Skin epidermis (tissue), 12 donors: ENCODE measurements at regions not wholly inside any gene's neighbourhood (a gene's known extent, or its start where the extent isn't known, plus 50 kb on each side); places are given as distances from the start of the nearest gene placed in this dataset.

Experiments used
- H3K27ac ChIP-seq, 21 experiments: fragments of 200-600 bp; sonication (generic) in 11 of 21; one replicate each; pipeline ENCODE4 v1.5.0; 2020; ENCODE audit warnings: mild to moderate bottlenecking in 3 of 21, inconsistent platforms in 2 of 21, moderate library complexity in 2 of 21
- H3K4me3 ChIP-seq, 7 experiments: fragments of 200-600 bp; sonication (generic) in 2 of 7; one replicate each; pipeline ENCODE4 v1.5.0; 2020; ENCODE audit warnings: inconsistent platforms in 2 of 7, mild to moderate bottlenecking in 2 of 7, moderate library complexity in 1 of 7

DNA sequence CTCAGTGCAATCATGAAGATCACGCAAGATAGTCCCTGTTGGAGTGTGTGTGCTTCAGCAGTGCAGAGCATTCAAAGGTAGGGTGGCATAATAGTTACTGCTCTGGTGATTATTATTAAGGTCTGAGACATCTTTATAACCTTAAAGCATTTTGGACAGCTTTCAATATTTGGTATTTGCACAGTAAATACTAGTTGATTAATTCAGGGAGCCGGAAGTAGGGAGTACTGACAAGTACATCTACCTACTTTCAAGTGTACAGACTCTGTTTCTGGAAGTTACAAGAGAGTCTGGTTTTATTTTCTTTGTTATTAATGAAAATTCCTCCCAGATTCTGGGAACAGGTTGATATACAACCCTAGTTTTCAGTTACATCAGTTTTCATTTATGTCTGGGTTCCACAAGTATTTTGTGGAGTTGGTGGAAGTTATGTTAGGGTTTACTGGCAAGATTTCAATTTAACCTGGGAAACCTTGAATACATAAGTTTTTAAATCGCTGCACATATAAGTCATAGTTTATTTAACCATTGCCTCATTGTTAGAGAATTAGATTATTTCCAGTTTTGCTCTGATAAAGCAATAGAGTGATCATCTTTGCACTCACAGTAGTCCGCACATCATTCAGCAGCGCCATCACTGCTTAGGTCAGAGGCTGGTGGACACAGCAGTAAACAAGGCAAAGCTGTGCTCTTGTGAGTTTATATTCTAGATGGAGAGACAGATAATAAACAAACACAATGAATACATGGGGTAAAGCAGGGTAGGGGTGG lies 366.6 kb downstream of the REEP3 start:
- Histone ChIP-seq H3K27ac (no peak overlapping the region), H3K4me3 (no peak overlapping the region)

DNA sequence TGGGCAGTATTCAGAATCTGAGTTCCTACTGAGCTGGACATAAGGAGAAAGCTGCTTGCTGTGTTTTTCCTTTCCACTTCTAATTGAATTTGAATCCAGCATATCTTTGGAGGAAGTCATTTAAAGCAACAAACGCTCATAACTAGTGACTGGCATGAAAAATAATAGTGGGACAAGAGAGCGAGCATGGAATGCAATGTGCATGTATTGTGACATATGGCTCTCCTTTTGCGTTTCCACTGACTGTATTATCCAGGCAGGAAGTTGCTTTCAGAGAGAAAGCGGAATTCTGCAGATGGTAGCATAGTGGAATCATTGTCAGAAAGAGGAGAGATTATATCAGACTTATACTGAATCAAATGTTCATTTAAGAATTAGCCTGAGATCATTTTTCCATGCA lies 368.6 kb downstream of the REEP3 start:
- no peak overlapping the region for H3K4me3 ChIP-seq
- H3K27ac ChIP-seq, result no peak overlapping the region

- Histone ChIP-seq H3K27ac (no peak overlapping the region), H3K4me3 (no peak overlapping the region)
These were observed 375.8 kb downstream of the REEP3 start for GRCh38 chr10:63896992-63897391.

DNA sequence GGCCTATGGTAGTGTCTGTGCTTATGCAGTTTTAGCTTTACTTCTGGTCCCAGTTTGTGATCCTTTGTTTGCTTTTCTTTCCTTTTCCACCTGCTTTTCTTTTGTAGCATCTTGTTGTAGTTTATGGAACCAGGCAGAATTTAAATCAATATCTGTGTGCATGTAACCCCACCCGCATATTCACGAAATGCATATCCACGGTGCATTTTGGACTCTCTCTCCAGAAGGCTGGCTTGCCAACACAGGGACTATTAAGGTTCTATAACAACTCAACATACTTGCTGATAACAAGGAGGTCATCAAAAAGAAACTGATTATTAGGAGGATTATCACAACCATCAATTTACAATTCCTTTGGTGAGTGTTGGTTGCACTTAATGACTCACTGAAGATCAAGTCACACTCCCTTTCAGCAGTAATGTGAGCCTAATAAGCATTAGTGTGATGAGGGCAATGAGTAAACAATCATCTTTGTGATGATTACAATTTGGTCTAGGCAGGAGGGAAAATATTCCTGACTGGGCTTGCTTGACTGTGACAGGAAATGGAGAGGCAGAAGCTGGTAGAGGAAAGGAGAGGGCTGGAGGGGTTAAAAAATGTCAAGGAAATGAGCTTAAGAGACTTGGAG lies 378.6 kb downstream of the REEP3 start:
- Histone ChIP-seq H3K4me3 (no peak overlapping the region), H3K27ac (no peak overlapping the region)

GRCh38 chr10:63901228-63901627 lies 380.0 kb downstream of the REEP3 start:
- Histone ChIP-seq H3K27ac (no peak overlapping the region), H3K4me3 (no peak overlapping the region)

- Histone ChIP-seq H3K27ac (no peak overlapping the region), H3K4me3 (no peak overlapping the region)
These were observed 380.7 kb downstream of the REEP3 start for GRCh38 chr10:63901881-63902280.

- Histone ChIP-seq H3K27ac (no peak overlapping the region), H3K4me3 (no peak overlapping the region)
These were observed 389.6 kb downstream of the REEP3 start for GRCh38 chr10:63910806-63911205.

- Histone ChIP-seq H3K4me3 (no peak overlapping the region), H3K27ac (no peak overlapping the region)
These were observed 394.0 kb downstream of the REEP3 start for GRCh38 chr10:63915240-63915639.

- Histone ChIP-seq H3K27ac (no peak overlapping the region), H3K4me3 (no peak overlapping the region)
These were observed 396.2 kb downstream of the REEP3 start for GRCh38 chr10:63917363-63917762.

- no peak overlapping the region for H3K27ac ChIP-seq
- no peak overlapping the region for H3K4me3 ChIP-seq
These were observed 398.5 kb downstream of the REEP3 start for GRCh38 chr10:63919575-63920279.

GRCh38 chr10:63920926-63921325 lies 399.7 kb downstream of the REEP3 start:
- H3K4me3 ChIP-seq, result no peak overlapping the region
- no peak overlapping the region for H3K27ac ChIP-seq

DNA sequence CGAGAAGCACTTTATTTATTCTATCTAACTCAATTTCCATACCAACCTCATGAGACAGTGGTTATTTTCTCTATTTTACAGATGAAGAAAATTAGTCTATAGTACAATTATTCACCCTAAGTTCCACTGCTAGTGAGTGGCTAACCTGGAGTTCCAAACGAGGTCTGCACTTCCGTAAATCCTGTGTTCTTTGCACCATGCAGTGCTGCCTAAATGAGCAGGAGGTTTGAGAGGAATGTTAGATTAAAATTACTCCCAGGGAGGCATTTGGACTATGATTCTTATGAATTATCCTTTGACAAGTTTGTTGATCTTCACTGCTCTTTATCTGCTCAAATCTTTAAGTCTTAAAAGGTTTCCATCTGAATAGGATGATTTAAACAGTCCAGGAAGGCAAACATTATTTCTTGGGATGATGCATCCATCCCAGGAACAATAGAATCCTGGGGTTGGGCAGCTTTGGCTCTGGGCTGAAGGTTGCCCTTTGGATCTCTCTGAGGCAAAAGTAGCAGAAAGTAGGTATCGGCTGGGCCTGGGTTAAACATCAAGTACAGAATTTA lies 400.8 kb downstream of the REEP3 start:
- H3K4me3 ChIP-seq, result no peak overlapping the region
- no peak overlapping the region for H3K27ac ChIP-seq

DNA sequence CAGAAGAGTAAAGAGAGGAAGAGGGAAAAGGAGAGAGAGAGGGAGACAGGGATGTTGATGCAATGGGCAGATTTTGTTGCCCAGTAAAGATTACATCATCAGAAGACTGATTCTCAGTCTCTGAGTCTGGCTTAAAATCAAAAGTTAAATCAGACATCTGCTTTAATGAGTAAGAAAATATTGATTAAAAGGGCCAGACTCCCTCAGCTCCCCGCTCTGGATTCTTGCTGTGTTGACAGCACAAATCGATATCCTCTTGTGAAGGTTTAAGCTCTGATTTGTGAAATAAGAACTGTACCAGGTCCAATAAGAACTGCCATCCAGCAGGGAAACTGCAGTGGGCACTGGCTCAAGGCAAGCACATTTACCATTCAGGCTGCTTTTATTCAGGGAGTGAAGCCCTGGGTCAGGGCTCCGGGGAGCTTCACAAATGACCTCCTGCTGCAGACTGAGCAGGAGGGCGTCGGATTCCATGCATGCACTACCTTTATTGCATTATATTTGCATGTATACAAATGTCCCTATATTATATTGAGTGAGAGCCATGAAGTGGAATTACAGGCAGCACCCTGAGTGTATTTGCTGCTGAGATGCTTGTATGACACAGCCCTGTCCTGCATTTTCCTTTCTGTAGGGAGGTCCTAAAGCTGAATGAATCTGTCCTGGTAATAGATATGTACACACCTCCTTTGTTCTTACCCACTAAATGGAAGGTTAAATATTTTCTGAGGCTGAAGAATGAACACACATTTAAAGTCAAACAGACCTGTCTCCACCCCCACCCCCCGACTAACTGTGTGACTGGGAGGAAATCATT lies 401.5 kb downstream of the REEP3 start:
- Histone ChIP-seq H3K27ac (no peak overlapping the region), H3K4me3 (no peak overlapping the region)

DNA sequence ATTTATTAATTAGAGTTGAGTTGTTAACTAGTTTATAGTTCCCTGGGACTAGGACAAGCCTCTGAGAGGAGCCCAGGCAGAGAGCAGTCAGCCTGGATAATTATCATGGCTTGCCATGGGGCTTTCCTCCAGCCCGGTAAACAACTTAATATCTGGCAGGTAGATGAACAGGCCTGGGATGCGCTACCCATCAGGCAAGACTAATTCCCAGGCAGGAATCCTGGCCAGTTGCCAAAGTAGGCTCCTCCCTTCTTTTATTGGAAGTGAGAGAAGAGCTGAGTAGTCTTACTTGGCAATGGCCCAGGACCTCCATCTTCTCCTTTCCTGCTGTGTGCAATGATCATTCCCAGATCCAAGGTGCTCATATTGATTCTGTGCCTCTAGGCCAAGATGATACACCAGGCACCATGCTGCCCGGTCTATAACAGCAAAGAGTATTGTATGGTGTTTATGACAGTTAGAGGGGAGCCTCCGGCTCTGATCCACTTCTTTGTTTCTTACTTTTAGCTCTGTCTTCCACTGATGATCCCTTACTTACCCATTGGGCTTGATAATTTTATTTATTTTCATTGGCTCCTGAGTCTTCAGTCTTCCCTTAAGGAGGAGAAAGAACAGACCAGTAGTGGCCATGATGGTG lies 408.7 kb downstream of the REEP3 start:
- Histone ChIP-seq H3K4me3 (no peak overlapping the region), H3K27ac (no peak overlapping the region)

DNA sequence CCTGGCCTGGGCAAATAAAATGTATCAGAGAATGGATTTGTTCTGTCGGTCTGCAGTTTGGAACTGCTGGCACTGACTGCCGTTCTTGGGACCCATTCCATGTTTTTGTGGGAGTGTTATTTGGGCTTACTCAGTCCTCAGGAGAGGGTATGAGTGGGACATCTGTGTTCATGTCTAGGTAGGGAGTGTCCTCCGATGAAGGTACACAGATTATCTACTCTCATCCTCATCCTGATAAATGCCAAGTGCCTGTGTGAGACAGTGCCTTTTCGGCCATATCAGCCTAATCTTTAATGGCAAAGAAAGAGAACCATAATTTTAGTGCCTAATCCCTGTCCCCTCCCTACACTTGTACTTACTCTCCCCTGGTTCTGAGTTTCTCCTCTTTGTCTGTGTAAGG lies 409.4 kb downstream of the REEP3 start:
- H3K27ac ChIP-seq, result no peak overlapping the region

DNA sequence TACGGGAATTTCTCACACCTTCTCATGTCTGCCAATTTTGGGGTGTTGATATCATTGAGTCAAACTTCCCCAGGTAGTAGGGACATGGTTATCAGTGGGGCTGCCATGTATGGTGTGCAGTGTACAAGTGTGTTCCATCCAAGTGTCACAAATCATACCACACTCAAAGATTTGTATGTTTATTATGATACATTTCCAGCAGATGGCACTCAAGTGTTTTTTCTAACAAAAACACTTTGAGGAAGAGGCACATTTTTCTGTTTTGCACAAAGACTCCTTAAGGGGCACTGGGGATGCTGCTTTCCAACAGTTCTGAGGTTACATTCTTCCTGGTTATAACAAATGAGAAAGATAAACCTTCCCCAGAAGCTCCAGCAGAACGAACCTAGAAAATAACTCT lies 414.5 kb downstream of the REEP3 start:
- Histone ChIP-seq H3K4me3 (no peak overlapping the region), H3K27ac (no peak overlapping the region)

More for the DNA sequence above, 409.4 kb downstream of the REEP3 start:
- H3K4me3 ChIP-seq, result no peak overlapping the region

DNA sequence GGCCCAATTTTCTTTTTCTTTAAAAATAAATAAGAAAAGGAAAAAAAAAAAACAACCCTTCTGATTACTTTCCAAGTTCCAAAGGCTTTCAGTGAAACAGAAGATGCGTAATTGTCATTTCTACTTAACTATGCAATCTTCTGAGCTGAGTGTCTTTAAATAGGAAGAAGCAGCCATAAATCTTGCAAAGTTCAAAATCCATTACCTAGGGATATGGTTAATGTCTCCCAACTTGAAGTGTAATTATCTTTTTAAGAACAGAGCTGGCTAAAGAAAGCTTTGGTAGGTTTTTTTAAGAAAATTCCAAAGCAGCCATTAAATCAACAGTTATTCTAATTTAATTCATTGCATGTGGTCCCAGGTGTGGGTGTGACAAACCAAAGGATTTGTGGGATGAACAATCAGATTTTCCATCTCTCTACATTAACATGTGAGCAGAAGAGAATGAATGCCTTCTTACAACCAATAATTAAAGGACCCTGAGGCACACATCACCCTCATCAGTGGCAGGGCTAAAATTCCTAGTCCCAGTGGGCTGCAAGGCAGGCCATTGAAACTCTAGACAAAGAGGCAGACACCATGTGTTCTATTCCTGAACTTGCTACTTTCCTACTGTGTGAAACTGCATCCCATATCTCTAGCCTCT lies 419.2 kb downstream of the REEP3 start:
- H3K4me3 ChIP-seq, result no peak overlapping the region
- H3K27ac ChIP-seq, result no peak overlapping the region

GRCh38 chr10:63964406-63964805 lies 443.2 kb downstream of the REEP3 start:
- H3K27ac ChIP-seq, result no peak overlapping the region
- H3K4me3 ChIP-seq, result no peak overlapping the region

DNA sequence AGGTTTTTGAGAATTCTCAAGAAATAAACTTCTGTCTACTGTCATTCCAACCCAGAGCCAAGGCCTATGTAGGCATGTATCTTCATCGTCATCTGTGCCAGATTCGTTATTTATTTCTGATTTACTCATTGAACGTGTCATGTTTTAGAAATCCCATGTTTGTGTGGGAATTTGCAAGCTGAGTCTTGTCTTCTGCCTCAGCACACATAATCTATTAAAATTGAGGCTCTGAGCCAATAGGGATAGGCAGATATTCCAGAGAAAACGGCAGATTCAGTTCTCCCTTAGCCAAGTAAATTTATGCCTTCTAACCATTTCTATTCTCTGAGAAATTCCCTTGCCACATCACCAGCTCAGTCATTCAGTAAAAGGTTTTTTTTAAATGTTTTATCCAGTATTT lies 444.6 kb downstream of the REEP3 start:
- no peak overlapping the region for H3K4me3 ChIP-seq

More for the DNA sequence above, 444.6 kb downstream of the REEP3 start:
- no peak overlapping the region for H3K27ac ChIP-seq
